Fibroblast of upper back skin (primary cell): ENCODE measurements at regions not wholly inside any gene's neighbourhood (a gene's known extent, or its start where the extent isn't known, plus 50 kb on each side); places are given as distances from the start of the nearest gene placed in this dataset.
A peak's percentile ranks its signal among the peaks of the same experiment; 100 is the strongest.

Experiments used
- DNase-seq: peaks from one replicate; pipeline ENCODE4 v3.0.0-alpha.2; 2013

- DNase-seq: no peak
Measured at GRCh38 chr16:85535352-85536072, 77.6 kb upstream of the GSE1 start.

DNA sequence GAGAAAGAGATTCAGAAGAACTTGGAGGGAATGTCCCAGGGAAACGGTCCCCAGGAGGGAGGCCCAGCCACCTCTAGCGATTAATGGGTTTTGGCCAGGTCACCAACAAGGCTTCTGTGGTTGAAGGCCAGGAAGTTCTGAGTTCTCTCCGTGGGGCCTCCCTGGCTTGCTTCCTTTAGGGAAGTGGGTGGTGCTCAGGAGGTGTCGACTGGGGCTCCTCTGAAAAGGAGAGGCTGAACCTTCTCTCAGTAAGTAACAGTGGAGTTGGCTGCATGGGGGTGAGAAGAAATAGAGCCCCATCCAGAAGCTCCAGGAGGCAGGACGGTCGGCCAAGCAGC lies 77.1 kb upstream of the GSE1 start:
- DNase-seq: peak; percentile 44

GRCh38 chr16:85536411-85537330 lies 76.5 kb upstream of the GSE1 start:
- DNase-seq: no peak

DNA sequence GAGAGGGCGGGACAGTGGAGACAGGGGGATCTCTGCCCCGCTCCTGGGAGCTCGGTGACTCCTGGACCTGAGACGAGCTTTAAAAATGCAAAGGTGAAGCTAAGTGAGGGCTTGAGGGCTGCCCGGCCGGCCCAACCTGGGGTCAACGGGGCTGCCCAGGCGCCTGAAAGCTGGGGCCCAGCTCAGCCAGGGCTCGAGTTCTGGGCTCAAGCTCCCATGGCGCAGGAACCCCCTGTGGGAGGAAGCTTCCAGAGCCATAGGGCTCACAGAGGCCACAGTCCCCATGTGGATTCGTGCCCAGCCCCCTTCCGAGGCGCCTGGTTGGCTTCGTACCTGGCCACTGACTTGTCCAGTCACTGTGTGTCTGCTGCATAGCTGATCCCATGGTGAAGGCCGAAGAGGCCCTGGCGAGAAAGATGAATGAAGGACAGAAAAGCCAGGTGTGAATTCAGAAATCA lies 75.8 kb upstream of the GSE1 start:
- DNase-seq: no peak

DNA sequence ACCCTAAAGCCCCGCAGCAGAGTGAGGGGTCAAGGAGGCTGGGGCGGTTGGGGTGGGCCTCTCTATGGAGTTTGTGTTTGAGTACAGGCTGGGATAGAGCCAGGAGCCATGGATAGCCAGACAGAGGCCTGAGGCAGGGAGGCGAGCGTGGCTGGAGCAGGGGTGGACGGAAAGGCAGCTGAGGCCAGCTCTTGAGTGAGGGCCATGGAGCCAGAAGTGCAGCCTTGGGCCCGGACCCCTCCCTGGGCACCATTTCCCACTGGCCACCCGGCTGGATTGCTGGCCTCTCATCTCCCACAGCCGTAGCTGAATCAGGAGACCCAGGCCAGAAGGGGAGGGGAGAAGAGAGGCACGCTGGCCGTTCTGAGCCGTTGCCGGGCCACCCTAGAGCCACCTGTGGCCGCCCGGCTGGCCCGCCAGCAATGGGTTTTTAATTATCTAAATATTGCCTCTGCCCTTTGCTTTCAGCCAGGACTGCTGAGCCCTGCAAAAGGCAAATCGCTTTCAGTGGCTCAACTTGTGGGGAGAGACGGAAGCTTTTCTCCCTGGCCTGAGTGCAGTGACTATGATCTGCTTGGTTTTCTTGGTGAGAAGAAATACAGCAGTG lies 75.2 kb upstream of the GSE1 start:
- no peak for DNase-seq

DNA sequence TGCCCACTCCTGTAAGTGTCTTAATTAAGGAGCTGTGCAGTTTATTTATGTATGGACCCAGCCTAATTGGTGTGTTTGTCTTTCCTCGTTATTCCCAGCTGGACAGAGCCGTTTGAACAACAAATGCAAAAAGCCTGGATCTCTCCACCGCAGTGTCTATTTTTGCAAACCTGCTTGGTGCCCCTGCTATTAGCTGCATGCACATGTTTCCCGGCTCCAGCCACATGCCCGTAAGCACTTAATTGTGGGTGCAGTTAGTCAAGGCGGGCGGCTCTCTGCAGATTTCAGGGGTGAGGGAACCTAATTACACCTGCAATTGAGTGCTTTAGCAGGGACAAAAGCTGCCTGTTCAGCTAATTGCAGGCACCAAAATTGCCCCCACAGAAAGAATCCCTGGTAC lies 74.0 kb upstream of the GSE1 start:
- no peak for DNase-seq

DNA sequence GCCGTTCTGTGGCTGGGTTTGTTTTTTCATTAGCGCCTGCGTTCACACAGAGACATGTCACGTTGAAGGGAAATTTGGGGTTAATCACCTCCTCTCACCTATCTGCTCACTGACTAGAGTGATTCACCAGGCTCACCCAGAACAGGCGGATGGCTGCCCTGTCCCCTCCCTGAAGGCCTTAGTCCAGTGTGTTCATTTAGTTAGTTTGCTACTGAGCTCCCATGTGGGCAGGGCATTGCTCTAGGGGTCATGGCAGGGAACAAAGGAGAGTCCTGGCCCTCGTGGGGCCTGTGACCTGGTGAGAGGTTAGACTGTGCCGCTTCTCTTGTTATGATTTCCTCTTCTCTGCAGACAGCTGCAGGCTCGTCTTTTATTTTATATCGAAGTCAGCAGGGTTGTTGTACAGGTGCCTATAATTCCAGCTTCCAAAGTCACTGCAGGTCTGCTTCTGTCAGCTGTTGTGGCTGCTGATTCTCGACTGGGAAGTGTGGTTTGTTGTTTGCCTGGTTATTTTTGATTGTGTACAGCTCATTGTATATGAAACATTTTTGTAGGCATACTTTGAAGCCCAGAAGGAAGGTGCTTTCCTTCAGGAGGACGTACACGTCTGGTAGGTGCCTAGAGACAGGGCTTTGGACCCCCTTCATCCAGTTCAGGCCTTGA lies 73.4 kb upstream of the GSE1 start:
- DNase-seq: no peak

GRCh38 chr16:85541181-85541580 lies 71.9 kb upstream of the GSE1 start:
- DNase-seq: no peak

GRCh38 chr16:85541619-85541979 lies 71.5 kb upstream of the GSE1 start:
- no peak for DNase-seq

DNA sequence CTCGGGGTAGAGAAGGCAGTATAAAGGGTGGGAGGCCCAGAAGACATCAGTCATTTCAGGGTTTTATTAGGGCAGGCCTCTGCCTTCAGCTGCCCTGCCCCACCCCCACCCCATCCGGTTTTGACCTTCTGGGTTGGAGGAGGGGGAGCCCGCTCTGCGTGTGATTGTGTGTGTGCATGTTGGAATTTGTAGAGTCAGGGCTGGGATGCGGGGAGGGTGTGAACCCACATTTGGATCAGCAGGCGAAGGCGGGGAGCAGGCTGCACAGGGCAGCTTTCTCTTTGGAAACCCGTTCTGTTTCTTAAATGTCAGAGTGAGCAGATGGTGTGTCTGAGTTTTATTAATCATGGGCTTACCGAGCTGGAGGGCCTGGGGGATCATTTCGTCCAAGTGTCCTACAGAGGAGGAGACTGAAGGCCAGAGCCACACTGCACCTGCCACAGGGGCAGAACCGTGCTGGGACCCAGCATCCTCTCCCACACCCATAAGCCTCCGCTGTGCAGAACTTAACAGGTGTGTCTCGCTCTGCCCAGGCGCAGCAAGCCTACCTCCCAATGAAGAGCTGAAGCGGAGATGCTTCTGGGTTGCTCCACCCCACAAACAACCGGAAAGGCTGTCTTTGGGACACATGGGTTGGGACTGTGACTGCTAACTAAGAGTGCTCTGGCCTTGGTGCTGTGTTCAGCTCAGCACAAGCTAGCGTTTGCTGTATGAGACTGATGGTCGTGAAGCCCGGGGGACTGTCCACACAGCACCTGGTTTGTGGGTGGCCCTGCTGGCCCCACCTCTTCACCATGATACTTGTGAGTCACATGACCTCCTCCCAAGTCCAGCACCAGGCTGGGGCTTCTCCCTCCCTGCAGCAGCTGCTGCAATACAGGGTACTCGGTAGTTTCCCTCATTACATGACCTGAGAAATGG lies 70.9 kb upstream of the GSE1 start:
- DNase-seq: peak; percentile 50

DNA sequence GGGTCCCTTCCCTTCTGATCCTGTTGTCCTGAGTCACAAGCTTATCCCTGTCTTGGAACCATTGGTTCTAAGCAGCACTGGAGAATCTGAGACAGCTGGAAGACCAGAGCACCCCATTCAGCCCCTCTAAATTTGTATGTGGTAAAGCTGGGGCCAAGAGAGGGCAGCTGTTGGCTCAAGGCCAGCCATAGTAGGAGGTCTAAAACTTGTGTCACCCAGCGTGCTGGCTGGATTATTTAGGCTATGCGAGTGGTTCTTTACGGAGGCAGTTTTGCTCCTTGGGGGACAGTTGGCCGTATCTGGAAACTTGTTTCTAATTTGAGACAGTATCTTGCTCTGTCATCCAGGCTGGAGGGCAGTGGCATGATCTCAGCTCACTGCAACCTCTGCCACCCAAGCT lies 69.6 kb upstream of the GSE1 start:
- no peak for DNase-seq

GRCh38 chr16:85544016-85544415 lies 69.1 kb upstream of the GSE1 start:
- no peak for DNase-seq

GRCh38 chr16:85544668-85545067 lies 68.5 kb upstream of the GSE1 start:
- DNase-seq: no peak

GRCh38 chr16:85545227-85545818 lies 67.8 kb upstream of the GSE1 start:
- DNase-seq: no peak

DNA sequence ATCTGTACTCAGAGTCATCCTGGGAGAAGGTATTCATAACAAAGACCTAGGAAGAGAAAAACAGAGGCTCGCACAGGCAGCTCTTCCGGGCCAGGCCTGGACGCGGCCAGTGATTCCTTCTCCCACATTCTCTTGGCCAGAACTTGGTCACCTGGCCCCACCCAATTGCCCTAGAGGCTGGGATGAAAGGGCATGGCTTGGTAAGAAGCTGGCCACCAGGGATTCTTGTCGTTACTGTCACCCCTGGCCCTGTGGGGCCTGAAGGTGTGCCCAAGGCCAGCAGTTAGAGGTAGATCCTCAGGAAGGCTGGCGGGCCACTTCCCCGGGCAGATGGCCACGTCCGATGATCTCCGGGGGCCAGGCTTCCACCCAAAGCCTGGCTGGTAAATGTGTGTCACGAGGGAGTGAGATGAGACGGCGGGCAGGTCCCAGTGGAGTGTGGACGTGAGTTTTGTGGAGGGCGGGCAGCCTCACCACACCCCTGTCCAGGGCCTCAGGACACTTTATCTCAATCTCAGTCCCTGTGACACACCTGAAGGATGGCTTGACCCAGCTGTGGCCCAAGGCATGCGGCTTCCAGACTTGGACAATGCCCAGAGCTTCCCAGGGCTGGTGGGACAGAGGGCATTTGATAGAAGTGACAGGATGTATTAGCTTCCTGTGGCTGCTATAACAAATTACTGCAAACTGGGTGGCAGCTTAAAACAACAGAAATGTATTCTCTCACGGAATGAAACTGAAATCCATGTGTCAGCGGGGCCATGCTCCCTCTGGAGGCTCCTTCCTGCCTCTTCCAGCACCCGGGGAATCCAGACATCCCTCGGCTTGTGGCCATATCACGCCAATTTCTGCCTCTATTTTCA lies 66.3 kb upstream of the GSE1 start:
- no peak for DNase-seq

DNA sequence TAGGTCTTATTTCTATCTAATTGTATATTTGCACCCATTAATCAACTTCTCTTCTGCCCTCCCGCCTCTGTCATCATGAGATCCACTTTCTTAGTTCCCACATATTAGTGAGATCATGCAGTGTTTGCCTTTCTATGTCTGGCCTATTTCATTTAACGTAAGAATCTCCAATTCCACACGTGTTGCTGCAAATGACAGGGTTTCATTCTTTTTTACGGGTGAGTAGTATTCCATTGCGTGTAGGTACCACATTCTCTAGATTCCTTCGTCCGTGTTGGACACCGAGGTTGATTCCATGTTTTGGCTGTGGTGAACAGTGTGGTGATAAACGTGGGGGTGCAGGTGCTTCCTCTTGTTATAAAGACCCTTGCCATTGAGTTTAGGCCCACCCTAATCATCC lies 64.7 kb upstream of the GSE1 start:
- DNase-seq: no peak

DNA sequence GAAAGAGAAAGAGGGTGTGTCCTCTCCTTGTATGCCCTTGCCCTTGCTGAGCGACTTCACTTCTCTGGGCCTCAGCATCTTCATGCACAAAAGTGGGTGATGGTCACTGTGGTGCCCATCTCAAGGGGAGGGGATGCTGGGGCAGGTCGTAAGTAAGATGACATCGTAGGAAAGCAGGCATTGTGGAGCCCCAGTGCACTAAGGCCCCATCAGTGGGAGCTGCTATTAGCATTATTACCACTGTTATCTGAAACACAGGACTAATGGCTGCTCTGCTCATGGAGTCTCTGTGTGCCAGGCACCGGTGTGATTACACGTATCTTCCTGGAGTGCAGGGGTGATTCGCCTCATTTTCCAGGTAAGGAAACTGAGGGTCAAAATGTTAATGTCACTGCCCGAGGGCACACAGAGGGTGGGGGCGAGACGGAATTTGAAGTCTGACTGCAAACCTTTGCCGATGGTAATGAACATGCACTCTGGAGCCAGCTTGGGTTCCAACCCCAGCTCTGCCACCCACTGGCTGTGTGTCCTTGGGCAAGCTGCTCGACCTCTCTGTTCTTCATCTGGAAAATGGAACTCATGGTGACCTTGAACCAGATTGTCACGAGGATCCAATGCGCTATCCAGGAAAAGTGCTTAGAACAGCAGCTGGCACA lies 63.2 kb upstream of the GSE1 start:
- no peak for DNase-seq

DNA sequence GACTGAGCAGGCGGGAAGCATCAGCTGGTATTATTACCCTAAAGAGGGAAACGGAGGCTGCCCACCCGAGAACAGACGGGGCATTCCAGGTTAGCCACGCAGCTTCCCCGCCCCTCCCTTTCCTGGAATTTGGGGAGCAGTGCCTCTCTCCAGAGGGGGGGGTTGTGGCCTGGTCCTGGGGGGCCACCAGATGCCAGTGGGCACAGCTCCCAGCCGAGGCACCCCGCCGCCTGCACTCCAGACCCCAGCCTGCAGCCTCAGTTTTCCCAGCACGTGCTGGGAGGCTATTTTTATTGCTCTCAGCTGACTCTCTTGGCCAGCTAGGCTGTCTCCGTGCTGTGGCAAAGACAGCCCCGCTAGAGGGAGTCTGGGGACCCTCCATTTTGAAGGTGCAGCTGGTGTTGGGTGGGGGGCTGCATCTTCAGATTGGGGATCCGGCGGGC lies 62.7 kb upstream of the GSE1 start:
- no peak for DNase-seq

- DNase-seq: no peak
Measured at GRCh38 chr16:85550953-85551924, 61.9 kb upstream of the GSE1 start.
